Neutrophil (primary cell): ENCODE measurements at regions not wholly inside any gene's neighbourhood (a gene's known extent, or its start where the extent isn't known, plus 50 kb on each side); places are given as distances from the start of the nearest gene placed in this dataset.

Experiments
- H3K27ac ChIP-seq: fragments of 200-600 bp; sonication (generic); 2 replicates; pipeline ENCODE4 v1.5.1; 2016; ENCODE audit warnings: mild to moderate bottlenecking, moderate library complexity
- H3K27me3 ChIP-seq: fragments of 200-600 bp; sonication (generic); 2 replicates; pipeline ENCODE4 v1.6.0; 2016; ENCODE audit warnings: mild to moderate bottlenecking
- H3K36me3 ChIP-seq: fragments of 200-600 bp; sonication (generic); 2 replicates; pipeline ENCODE4 v1.5.1; 2017
- H3K4me1 ChIP-seq, 2 experiments: fragments of 200-600 bp in 1 of 2; sonication (generic) in 1 of 2; 1 replicate in 1 of 2; 2 replicates in 1 of 2; pipeline versions ENCODE4 v1.5.1 to v1.6.1; 2013 to 2016; ENCODE audit warnings: low read depth in 1 of 2, low read length in 1 of 2, mild to moderate bottlenecking in 1 of 2, moderate library complexity in 1 of 2; ENCODE audit not compliant: control insufficient read depth in 1 of 2, insufficient read depth in 1 of 2
- H3K4me3 ChIP-seq, 2 experiments: fragments of 200-600 bp in 1 of 2; sonication (generic) in 1 of 2; 1 replicate in 1 of 2; 2 replicates in 1 of 2; pipeline ENCODE4 v1.5.1; 2013 to 2016; ENCODE audit warnings: low read depth in 1 of 2, low read length in 1 of 2, mild to moderate bottlenecking in 1 of 2, moderate library complexity in 1 of 2
- H3K9me3 ChIP-seq: fragments of 200-600 bp; sonication (generic); 2 replicates; pipeline ENCODE4 v1.5.1; 2016
- TF ChIP-seq, protein P1 (sequence below): fragments of 200-600 bp; sonication (generic); IDR thresholded peaks from 2 replicates; pipeline ENCODE4 v1.5.1; 2016; ENCODE audit warnings: antibody characterized with exemption

DNA sequence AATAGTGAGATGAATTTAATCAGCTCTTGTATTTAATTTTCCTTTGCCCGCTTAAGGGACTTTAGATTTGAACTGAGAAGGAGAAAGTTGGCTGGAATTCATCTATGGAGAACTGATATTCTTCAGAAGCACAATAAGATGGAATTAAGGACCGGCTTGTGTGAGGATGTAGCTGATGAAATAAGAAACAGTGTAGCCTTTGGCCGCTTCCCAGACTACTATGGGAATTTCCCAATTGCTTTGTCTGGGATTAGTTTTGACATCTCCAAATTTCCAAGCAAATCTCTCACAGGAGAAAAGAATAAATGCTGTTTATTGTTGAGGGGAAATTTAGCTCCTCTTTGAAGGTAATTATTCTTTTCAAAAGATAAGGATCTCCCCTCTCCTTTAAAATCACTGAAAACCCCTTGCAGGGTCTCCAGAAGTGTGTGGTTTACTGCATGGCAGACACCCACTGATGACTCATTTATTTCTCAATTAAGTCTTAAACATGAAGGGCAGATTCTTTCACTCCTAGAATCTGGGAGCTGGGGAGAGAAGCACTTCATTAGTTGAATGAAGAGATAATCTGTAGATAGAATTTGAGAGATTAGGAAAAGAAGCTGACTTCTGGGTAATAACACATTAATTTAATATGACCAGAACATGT, 606.5 kb upstream of the ADAMTS16 start:
- Histone ChIP-seq H3K4me1 (no peaks in the 10 kb centered on the region), H3K27ac (no peak overlapping the region), H3K36me3 (no peaks in the 10 kb centered on the region), H3K4me3 (no peak overlapping the region), H3K9me3 (no peaks in the 10 kb centered on the region), H3K27me3 (no peaks in the 10 kb centered on the region)
- TF ChIP-seq, protein P1, sequence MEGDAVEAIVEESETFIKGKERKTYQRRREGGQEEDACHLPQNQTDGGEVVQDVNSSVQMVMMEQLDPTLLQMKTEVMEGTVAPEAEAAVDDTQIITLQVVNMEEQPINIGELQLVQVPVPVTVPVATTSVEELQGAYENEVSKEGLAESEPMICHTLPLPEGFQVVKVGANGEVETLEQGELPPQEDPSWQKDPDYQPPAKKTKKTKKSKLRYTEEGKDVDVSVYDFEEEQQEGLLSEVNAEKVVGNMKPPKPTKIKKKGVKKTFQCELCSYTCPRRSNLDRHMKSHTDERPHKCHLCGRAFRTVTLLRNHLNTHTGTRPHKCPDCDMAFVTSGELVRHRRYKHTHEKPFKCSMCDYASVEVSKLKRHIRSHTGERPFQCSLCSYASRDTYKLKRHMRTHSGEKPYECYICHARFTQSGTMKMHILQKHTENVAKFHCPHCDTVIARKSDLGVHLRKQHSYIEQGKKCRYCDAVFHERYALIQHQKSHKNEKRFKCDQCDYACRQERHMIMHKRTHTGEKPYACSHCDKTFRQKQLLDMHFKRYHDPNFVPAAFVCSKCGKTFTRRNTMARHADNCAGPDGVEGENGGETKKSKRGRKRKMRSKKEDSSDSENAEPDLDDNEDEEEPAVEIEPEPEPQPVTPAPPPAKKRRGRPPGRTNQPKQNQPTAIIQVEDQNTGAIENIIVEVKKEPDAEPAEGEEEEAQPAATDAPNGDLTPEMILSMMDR, result no peak

DNA sequence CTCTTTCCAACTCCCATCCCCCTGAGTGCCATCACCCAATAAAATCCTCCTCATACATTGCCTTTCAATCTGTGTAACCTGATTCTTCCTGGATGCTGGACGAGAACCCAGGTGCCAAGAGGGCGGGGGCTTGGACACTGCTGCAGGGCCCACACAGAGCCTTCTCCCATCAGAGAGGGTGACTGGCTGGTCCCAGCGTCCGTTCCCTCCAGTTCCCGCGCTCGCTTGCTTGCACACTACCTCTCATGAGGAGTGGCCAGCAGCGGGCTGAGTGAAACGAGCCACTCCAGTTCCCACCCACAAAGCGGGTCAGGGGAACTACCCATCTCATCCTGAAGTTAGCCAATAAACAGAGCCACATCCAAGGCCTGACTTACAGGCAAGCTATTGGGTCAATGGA, 602.6 kb upstream of the ADAMTS16 start:
- Histone ChIP-seq H3K4me1 (no peaks in the 10 kb centered on the region), H3K4me3 (no peak overlapping the region), H3K9me3 (no peaks in the 10 kb centered on the region), H3K36me3 (no peaks in the 10 kb centered on the region), H3K27me3 (no peaks in the 10 kb centered on the region), H3K27ac (no peak overlapping the region)
- TF ChIP-seq, protein P1, result no peak

DNA sequence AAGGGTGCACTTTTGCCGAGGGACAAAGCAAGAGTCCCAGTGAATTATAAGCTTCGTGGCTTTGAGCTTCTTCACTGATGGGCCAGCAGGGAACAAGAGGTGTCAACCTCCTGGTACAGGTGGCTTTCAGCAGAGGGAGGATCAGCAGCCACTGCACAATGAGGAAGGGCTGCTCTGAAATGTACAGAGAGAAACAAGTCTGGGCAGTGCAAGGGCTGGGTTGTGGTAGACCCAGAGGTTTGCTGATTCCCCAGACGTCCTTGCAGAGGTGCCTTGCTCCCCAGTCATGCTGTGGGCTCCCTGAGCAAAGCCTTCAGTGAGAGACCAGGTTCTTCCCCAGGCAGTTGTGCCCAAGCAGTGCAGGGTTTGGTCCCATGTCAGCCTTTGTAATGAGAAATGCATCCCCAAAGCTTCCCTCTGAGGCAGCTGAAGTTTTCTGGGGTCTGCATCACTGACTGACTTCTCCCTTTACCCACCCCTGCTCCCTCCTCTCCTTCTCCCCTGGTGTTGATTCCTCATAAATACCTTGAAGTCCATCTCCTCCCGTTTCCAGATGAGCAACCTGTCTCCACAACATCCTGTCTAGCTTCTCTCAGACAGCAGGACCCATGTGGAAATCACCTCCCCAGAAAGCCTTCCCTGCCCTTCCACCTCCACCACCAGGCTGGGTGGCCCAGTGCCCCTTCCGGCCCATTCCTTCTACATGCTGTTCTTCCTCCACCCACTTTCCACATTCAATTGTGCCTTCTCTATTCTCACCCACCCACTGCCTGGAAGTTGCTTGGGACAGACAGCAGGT, 599.6 kb upstream of the ADAMTS16 start:
- Histone ChIP-seq H3K4me1 (no peaks in the 10 kb centered on the region), H3K27me3 (no peaks in the 10 kb centered on the region), H3K4me3 (no peak overlapping the region), H3K9me3 (no peaks in the 10 kb centered on the region), H3K27ac (no peak overlapping the region), H3K36me3 (no peaks in the 10 kb centered on the region)
- TF ChIP-seq, protein P1, result no peak

DNA sequence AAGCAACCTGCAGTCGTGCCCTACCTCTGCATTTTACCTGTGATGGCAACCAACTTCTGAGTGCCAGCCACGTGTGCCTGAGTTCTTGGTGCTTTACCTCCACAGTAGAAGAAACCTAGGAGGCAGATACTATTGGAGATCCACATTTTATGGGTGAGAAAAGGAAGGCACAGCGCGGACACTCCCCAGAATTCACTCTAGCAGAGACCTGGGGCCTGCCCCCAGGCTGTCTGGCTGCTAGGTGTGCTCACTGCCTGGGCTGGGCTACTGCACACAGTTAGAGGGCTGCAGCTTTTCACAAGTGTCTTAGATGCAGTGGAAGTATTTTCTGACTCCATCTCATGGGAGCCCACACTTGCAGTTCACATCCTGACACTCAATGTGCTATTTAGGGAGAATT, 598.8 kb upstream of the ADAMTS16 start:
- Histone ChIP-seq H3K36me3 (no peaks in the 10 kb centered on the region), H3K4me1 (no peaks in the 10 kb centered on the region), H3K4me3 (no peak overlapping the region), H3K9me3 (no peaks in the 10 kb centered on the region), H3K27ac (no peak overlapping the region), H3K27me3 (no peaks in the 10 kb centered on the region)
- TF ChIP-seq, protein P1, result no peak

DNA sequence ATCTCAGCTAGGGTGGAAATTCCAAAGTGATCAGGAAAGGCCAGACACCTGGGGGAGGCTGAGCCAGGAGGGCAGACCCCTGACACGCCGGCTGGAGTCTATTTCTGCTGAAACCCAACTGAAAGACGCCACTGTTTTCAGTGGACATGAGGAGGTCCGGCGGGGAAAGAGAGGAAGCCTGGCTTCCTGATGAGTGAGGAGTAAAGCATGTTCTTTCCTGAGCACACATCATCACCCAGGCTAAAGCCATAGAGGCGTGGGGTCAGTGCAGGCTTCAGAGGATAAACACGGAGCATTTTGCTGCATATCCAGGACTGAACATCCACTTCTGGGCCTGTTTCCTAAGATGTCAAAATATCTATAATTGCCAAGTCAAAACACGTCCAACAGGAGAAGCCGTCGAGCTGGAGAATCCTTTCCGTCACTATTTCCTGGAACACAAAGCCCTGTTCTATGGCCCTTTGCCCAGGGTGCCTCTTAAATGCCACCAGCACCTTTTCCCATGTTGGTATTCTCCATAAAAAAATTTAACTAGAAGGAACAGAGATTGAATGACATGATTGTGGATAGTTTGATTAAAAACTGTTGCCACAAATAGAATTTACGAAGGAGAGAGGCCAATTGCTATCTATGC, 597.9 kb upstream of the ADAMTS16 start:
- Histone ChIP-seq H3K4me1 (no peaks in the 10 kb centered on the region), H3K36me3 (no peaks in the 10 kb centered on the region), H3K27ac (no peak overlapping the region), H3K9me3 (no peaks in the 10 kb centered on the region), H3K4me3 (no peak overlapping the region), H3K27me3 (no peaks in the 10 kb centered on the region)
- TF ChIP-seq, protein P1, result no peak
